RWPE2 (cell line): ENCODE measurements at regions not wholly inside any gene's neighbourhood (a gene's known extent, or its start where the extent isn't known, plus 50 kb on each side); places are given as distances from the start of the nearest gene placed in this dataset.

Experiments used
- ATAC-seq: fragments of 200-7000 bp; cut with Tn5 transposase; 3 replicates; pipeline ENCODE4 v1.9.1; 2021; ENCODE audit warnings: low read depth
- DNase-seq: peaks from one replicate; pipeline ENCODE4 v3.0.0-alpha.2; 2020; ENCODE audit warnings: low spot score
- H3K27ac ChIP-seq: fragments of 450-650 bp; 2 replicates; pipeline ENCODE4 v1.5.1; 2017; ENCODE audit warnings: mild to moderate bottlenecking; ENCODE audit not compliant: poor library complexity, severe bottlenecking
- H3K27me3 ChIP-seq: fragments of 250-450 bp; sonication (Bioruptor Pico); 2 replicates; pipeline ENCODE4 v1.5.1; 2021; ENCODE audit warnings: mild to moderate bottlenecking, moderate library complexity; ENCODE audit not compliant: insufficient read depth, poor library complexity, severe bottlenecking
- H3K36me3 ChIP-seq: fragments of 250-450 bp; sonication (Bioruptor Pico); 2 replicates; pipeline ENCODE4 v1.5.1; 2020; ENCODE audit warnings: low read depth, mild to moderate bottlenecking, moderate library complexity
- H3K4me1 ChIP-seq: fragments of 250-450 bp; sonication (Bioruptor Pico); 2 replicates; pipeline ENCODE4 v1.5.1; 2021; ENCODE audit warnings: mild to moderate bottlenecking, moderate library complexity; ENCODE audit not compliant: insufficient read depth, poor library complexity, severe bottlenecking
- H3K4me3 ChIP-seq: fragments of 250-450 bp; sonication (Bioruptor Pico); 2 replicates; pipeline ENCODE4 v1.5.1; 2021; ENCODE audit warnings: mild to moderate bottlenecking, moderate library complexity; ENCODE audit not compliant: severe bottlenecking
- H3K9me3 ChIP-seq: fragments of 250-450 bp; sonication (Bioruptor Pico); 2 replicates; pipeline ENCODE4 v1.5.1; 2021; ENCODE audit warnings: mild to moderate bottlenecking, moderate library complexity; ENCODE audit not compliant: severe bottlenecking
- TF ChIP-seq, protein P1 (sequence below): fragments of 450-650 bp; IDR thresholded peaks from one replicate; pipeline ENCODE4 v1.5.1; 2017; ENCODE audit warnings: mild to moderate bottlenecking, moderate library complexity; ENCODE audit not compliant: poor library complexity, severe bottlenecking

DNA sequence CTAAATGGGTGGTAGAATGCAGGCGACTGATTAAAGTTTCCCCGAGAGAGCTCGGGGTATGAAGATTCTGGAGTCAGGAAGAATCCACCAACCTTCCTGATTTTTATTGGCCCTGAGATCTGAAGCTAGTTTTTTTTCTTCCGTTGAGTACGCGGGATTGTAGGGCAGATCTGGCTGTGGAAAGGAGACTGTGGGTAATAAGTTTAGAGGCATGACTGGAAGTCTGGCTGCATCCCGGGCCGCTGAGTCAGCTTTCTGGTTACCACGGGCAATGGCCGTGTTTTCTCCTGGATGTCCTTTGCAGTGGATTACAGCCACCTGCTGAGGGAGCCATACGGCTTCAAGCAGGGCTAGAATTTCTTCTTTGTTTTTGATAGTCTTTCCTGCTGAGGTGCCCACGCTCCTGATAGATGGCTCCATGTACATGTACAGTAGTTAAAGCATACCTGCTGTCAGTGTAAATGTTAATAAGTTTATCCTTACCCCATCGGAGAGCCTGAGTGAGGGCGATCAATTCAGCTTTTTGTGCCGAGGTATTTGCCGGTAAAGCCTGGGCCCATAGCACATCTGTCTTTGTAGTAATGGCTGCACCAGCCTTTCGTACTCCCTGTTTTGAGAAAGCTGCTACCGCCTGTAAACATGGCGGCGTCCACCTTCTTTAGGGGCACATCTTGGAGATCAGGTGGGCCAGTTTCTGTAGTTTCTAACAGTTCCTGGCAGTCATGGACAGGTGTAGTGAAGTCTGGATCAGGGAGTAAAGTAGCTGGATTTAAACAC lies 154.0 kb downstream of the TRIM27 start:
- peaks cover 97% of the 10 kb centered on the region for H3K27me3 ChIP-seq
- DNase-seq, result no peak
- no peaks in the 10 kb centered on the region for H3K9me3 ChIP-seq

DNA sequence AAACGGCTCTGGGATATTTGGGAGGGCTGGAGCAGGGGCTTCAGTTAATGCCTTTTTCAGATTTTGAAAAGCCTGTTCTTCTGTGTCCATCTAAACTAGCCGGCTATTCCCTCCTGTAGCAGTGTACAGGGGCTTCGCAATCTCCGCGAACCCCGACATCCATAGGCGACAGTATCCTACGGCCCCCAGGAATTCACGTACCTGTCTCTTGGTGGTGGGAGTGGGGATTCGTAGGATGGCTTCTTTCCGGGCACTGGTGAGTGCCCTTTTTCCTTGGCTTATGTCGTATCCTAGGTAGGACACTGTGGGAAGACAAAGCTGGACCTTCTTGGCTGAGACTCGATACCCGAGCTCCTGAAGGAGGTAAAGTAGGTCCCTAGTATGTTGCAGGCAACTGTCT lies 153.1 kb downstream of the TRIM27 start:
- Histone ChIP-seq H3K4me1 (no peaks in the 10 kb centered on the region), H3K9me3 (no peaks in the 10 kb centered on the region), H3K27me3 (peaks cover 97% of the 10 kb centered on the region), H3K4me3 (no peak overlapping the region), H3K27ac (no peak overlapping the region), H3K36me3 (no peaks in the 10 kb centered on the region)
- ATAC-seq (no peak), DNase-seq (no peak)
- TF ChIP-seq, protein P1, sequence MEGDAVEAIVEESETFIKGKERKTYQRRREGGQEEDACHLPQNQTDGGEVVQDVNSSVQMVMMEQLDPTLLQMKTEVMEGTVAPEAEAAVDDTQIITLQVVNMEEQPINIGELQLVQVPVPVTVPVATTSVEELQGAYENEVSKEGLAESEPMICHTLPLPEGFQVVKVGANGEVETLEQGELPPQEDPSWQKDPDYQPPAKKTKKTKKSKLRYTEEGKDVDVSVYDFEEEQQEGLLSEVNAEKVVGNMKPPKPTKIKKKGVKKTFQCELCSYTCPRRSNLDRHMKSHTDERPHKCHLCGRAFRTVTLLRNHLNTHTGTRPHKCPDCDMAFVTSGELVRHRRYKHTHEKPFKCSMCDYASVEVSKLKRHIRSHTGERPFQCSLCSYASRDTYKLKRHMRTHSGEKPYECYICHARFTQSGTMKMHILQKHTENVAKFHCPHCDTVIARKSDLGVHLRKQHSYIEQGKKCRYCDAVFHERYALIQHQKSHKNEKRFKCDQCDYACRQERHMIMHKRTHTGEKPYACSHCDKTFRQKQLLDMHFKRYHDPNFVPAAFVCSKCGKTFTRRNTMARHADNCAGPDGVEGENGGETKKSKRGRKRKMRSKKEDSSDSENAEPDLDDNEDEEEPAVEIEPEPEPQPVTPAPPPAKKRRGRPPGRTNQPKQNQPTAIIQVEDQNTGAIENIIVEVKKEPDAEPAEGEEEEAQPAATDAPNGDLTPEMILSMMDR, result no peak

More for the DNA sequence above, 154.0 kb downstream of the TRIM27 start:
- TF ChIP-seq, protein P1, result no peak
- no peak overlapping the region for H3K4me3 ChIP-seq
- H3K27ac ChIP-seq, result no peak overlapping the region
- peak; percentile 72; the same call in 2 of the 3 replicates for ATAC-seq
- H3K4me1 ChIP-seq, result no peaks in the 10 kb centered on the region
- H3K36me3 ChIP-seq, result no peaks in the 10 kb centered on the region

DNA sequence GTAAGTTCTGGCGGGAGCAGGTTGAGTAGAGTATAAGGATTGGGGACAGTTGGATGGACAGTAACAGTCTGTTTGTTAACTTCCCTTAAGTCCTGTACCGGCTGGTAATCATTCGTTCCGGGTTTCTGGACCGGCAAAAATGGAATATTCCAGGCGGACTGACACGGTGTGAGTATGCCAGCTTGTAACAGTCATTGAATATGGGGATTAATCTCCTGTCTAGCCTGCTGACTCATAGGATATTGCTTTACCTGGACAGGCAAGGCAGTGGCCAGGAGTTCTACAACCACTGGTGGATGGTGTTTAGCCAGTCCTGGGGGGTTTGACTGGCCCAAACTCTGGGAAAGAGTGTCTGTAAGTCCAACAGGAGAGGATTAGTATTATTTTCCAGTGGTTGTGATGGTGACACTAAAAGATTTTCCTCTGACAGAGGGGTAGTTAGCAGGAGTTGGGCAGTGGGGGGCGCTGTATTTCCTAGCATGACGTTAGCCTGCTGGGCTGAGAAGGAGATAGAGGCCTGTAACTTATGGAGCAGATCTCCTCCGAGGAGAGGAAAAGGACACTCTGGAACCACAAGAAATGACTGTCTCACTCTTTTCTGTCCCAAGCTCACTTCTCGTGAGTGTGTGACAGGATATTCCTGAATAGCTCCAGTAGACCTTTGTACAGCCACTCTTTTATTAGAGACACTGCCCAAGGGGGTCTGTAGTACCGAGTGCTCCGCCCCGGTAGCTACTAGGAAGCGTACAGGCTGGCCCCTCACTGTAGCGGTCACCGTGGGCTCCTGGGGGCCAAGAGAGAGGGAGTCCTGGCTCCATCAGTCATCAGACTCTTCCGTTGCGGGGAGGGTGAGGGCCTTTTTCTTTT lies 152.2 kb downstream of the TRIM27 start:
- H3K9me3 ChIP-seq, result no peaks in the 10 kb centered on the region
- TF ChIP-seq, protein P1, result no peak
- no peak overlapping the region for H3K27ac ChIP-seq
- no peaks in the 10 kb centered on the region for H3K36me3 ChIP-seq
- no peak overlapping the region for H3K4me3 ChIP-seq
- no peak for DNase-seq
- no peaks in the 10 kb centered on the region for H3K4me1 ChIP-seq
- peaks cover 97% of the 10 kb centered on the region for H3K27me3 ChIP-seq
- peak; percentile 41; the same call in 2 of the 3 replicates for ATAC-seq

DNA sequence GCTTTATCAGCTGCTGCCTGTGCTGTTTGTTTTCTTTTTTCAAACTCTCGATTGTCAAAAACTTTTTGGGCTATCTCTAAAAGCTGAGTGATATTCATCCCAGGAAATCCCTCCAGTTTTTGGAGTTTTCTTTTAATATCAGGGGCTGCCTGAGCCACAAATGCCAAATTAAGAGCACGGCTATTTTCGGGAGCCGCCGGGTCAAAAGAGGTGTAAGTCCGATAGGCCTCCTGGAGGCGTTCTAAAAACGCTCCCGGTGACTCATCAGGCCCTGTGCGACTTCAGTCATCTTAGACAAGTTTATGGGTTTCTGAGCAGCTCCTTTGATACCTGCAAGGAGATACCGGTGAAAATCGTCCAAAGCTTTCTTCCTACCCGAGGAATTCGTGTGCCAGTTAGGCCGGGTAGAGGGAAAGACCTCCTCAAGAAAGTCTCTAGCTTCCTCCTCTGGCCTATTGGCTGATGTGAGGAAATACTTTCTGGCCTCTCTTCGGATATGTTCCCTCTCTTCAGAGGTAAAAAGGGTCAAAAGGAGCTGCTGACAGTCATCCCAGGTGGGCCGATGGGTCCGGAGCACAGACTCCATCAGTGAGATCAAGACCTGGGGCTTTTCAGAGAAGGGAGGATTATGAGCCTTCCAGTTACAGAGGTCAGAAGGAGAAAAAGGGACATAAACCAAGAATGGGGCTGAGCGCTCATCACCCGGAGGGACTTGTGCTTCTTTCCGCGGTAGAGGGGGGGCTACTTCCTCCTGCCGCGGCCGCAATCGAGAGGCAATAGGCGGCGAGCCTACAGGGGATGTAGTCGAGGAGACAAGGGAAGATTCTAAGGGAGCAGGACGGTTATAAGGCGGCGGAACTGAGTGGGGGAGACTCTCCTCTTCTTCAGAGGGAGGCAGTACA lies 151.1 kb downstream of the TRIM27 start:
- H3K36me3 ChIP-seq, result no peaks in the 10 kb centered on the region
- DNase-seq (no peak), ATAC-seq (no peak)
- H3K27ac ChIP-seq, result no peak overlapping the region
- TF ChIP-seq, protein P1, result no peak
- no peaks in the 10 kb centered on the region for H3K9me3 ChIP-seq
- no peaks in the 10 kb centered on the region for H3K4me1 ChIP-seq
- no peak overlapping the region for H3K4me3 ChIP-seq
- H3K27me3 ChIP-seq, result peaks cover 97% of the 10 kb centered on the region
